Motor neuron (in vitro differentiated cells): ENCODE measurements at regions not wholly inside any gene's neighbourhood (a gene's known extent, or its start where the extent isn't known, plus 50 kb on each side); places are given as distances from the start of the nearest gene placed in this dataset.

Source experiments
- ATAC-seq, 8 experiments: fragments of 200-7000 bp; cut with Tn5 transposase; replicated peaks in 6 of 8; 2 replicates each; pipeline ENCODE4 v1.8.0; 2021; ENCODE audit warnings: mild to moderate bottlenecking in 8 of 8, moderate library complexity in 8 of 8
- H3K27ac ChIP-seq, 2 donors: fragments of 250-450 bp; sonication (Bioruptor Pico); 2 replicates each; pipeline ENCODE4 v1.9.0; 2021; ENCODE audit warnings: antibody characterized with exemption in 2 of 2, mild to moderate bottlenecking in 2 of 2, moderate library complexity in 1 of 2
- H3K4me1 ChIP-seq, 2 donors: fragments of 250-450 bp; sonication (Bioruptor Pico); replicated peaks in 1 of 2; 2 replicates each; pipeline ENCODE4 v1.6.1; 2021; ENCODE audit warnings: antibody characterized with exemption in 2 of 2, mild to moderate bottlenecking in 2 of 2, moderate library complexity in 1 of 2
- H3K4me3 ChIP-seq, 5 donors: fragments of 250-450 bp; sonication (Bioruptor Pico); 2 replicates each; pipeline ENCODE4 v1.9.0; 2021; ENCODE audit warnings: antibody characterized with exemption in 5 of 5, mild to moderate bottlenecking in 5 of 5, moderate library complexity in 4 of 5
- WGBS, 10 experiments: fragments of 450-650 bp; shearing (Covaris generic); methylation state at CpG; one replicate each; pipeline ENCODE4 v1.0.0; 2022; 5-methylcytosine and 5-hydroxymethylcytosine counted together
- in situ Hi-C, 9 experiments: fragments of 400-800 bp; cut with MboI; loops; one replicate each; pipeline ENCODE4 v1.15.0; 2021; ENCODE audit warnings: low sequenced_read_pairs in 9 of 9, low pct_unique_long_range_greater_than_20kb in 2 of 9; ENCODE audit not compliant: unreplicated experiment in 9 of 9

- WGBS, 10 experiments = 6 to 85% (median 30%) methylated on average over 1 to 4 of the region's 4 CpGs; no CpG with 5 or more reads in 1 of the 10 experiments
- no peak for ATAC-seq
- H3K4me1 ChIP-seq = no peaks in the 10 kb centered on the region
- H3K27ac ChIP-seq = no peak overlapping the region
- in situ Hi-C loops = loop anchor here in 1 of 9 experiments (25.0 kb wide), 1 partner anchor 90 kb away; no protein-coding TSS in a partner anchor
- no peak overlapping the region for H3K4me3 ChIP-seq
Observed at GRCh38 chr12:34526946-34527345, 504.6 kb downstream of the ALG10 start.

DNA sequence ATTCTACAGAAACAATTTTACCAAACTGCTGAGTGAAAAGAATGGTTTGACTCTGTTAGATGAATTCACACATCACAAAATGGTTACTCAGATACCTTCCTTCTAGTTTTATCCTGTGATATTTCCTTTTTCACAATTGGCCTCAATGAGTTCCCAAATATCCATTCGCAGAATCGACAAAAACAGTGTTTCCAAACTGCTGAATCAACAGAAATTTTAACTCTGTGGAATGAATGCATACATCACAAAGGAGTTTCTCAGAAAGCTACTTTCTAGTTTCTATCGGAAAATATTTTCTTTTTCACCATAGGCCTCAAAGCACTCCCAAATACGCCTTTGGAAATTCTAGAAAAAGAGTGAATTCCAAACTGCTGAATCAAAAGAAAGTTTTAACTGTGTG lies 525.0 kb downstream of the ALG10 start:
- no peaks in the 10 kb centered on the region for H3K4me1 ChIP-seq
- ATAC-seq = no peak
- in situ Hi-C loops = loop anchor here in 1 of 9 experiments (25.0 kb wide), 1 partner anchor 110 kb away; no protein-coding TSS in a partner anchor
- H3K4me3 ChIP-seq = no peak overlapping the region
- WGBS, 10 experiments = 40 to 83% (median 53%) methylated on average over 2 to 4 of the region's 4 CpGs
- H3K27ac ChIP-seq = no peak overlapping the region

DNA sequence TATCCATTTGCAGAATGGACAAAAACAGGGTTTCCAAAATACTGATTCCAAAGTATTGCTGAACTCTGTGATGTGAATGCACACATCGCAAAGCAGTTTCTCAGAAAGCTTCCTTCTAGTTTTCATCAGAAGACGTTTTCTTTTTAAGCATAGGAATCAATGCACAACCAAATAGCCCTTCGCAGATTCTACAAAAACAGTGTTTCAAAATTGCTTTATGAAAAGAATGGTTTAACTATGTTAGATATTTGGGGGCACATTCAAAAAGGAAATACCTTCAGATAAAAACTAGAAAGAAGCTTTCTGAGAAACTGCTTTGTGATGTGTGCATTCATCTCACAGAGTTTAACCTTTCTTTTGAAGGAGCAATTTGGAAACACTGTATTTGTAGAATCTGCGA lies 569.7 kb downstream of the ALG10 start:
- in situ Hi-C loops = no loop called here
- 11 to 84% (median 43%) methylated on average over 1 to 4 of the region's 4 CpGs for WGBS, 10 experiments
- H3K4me3 ChIP-seq = no peak overlapping the region
- ATAC-seq = no peak
- no peaks in the 10 kb centered on the region for H3K4me1 ChIP-seq
- no peak overlapping the region for H3K27ac ChIP-seq

DNA sequence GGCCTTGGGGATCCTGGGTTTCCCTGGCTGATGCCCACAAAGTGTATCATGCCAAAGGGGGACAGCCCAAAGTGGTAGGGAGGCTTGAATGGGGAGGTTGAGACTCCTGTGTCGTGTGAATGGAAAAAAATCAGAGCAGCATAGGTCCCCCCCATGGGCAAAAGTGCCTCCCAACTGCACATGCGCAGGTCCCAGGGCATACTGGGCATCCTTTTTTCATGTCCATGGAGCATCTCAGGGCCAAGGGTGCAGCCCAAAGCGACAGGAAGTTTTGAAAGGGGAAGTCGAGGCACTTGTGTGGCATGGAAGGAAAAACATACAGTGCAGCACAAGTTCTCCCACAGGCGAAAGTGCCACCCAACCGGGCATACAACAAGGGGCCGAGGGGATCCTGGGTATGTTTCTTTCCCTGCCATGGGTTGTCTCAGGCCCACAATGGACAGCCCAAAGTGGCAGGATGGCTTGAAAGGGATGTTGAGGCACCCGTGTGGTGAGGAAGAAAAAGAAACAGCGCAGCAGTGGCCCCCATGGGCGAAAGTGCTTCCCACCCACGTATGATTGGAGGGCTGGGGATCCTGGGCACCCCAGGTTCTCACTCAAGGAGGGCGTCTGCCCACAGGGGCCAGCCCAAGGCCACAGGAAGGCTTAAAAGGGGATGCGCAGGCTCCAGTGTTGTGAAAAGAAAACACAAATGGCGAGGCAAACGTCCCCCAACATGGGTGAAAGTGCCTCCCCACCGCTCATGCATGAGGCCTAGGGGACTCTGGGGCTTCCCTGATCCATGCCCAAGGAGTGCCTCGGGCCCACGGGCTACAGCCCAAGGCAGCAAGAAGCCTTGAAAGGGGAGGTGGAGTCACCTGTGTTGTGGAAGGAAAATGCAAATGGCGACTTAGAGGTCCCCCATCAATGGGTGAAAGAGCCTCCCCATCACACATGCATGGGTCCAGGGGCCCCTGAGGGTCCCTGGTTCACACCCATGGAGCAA lies 573.7 kb downstream of the ALG10 start:
- Histone ChIP-seq H3K4me1 (no peaks in the 10 kb centered on the region), H3K27ac (no peak overlapping the region), H3K4me3 (no peak overlapping the region)
- ATAC-seq = no peak
- in situ Hi-C loops = no loop called here
- 0 to 55% (median 40%) methylated on average over 1 to 7 of the region's 19 CpGs; no CpG with 5 or more reads in 1 of the 10 experiments for WGBS, 10 experiments

GRCh38 chr12:34597548-34598351 lies 575.5 kb downstream of the ALG10 start:
- 26 to 52% (median 40%) methylated on average over 2 to 13 of the region's 21 CpGs; no CpG with 5 or more reads in 3 of the 10 experiments for WGBS, 10 experiments
- Histone ChIP-seq H3K27ac (no peak overlapping the region), H3K4me3 (no peak overlapping the region), H3K4me1 (no peaks in the 10 kb centered on the region)
- in situ Hi-C loops = no loop called here
- ATAC-seq = no peak

DNA sequence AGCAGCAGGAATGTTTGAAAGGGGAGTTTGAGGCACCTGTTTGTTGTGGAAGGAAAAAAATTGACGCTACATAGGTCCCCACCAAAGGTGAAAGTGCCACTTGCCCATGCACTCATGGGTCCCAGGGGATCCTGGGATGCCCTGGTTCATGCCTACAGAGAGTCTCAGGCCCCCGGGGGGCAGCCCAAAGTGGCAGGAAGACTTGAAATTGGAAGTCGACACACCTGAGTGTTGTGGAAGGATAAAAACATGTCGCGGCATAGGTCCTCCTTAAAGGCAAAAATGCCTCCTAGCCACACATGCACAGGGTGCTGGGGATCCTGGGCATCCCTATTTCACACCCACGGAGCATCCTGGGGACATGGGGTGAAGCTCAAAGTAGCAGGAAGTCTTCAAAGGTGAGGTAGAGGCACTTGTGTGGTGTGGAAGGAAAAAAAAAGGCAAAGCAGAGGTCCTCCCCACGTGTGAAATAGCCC lies 576.1 kb downstream of the ALG10 start:
- in situ Hi-C loops = no loop called here
- no peak overlapping the region for H3K4me3 ChIP-seq
- no peak for ATAC-seq
- H3K4me1 ChIP-seq = no peaks in the 10 kb centered on the region
- 10 to 67% (median 47%) methylated on average over 1 to 7 of the region's 7 CpGs; no CpG with 5 or more reads in 2 of the 10 experiments for WGBS, 10 experiments
- H3K27ac ChIP-seq = no peak overlapping the region

- no peaks in the 10 kb centered on the region for H3K4me1 ChIP-seq
- no peak for ATAC-seq
- WGBS, 10 experiments = 12 to 74% (median 50%) methylated on average over 2 to 12 of the region's 18 CpGs; no CpG with 5 or more reads in 1 of the 10 experiments
- H3K4me3 ChIP-seq = no peak overlapping the region
- in situ Hi-C loops = no loop called here
- no peak overlapping the region for H3K27ac ChIP-seq
Observed at GRCh38 chr12:34598851-34599529, 576.7 kb downstream of the ALG10 start.

DNA sequence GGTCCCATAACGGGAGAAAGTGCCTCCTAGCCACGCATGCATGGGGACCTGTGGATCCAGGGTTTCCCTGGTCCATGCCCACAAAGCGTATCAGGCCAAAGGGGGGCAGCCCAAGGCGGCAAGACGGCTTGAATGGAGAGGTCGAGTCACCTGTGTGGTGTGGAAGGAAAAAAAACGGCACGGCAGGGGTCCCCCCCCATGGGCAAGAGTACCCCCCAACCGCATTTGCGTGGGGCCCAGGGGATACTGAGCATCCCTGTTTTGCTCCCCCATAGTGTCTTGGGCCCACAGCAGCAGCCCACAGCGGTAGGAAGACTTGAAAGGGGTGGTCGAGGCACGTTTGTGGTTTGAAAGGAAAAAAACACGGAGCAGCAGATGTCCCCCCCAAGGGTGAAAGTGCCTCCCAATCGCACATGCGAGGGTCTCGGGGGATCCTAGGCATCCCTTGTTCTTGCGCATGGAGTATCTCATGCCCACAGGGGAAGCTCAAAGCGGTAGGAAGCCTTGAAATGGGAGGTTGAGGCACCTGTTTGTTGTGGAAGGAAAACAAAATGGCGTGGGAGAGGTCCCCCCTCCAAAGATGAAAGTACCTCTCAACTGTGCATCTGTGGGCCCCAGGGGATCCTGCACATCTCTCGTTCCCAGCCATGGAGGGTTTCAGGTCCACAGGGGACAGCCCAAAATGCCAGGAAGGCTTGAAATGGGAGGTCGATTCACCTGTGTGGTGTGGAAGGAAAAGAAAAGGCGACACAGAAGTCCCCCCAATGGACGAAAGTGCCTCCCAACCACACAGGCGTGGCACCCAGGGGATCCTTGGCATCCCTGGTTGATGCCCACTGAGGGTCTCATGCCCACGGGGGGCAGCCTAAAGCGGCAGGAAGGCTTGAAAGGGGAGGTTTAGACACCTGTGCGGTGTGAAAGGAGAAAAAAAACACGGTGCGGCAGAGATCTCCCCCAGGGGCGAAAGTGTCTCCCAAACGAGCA lies 577.5 kb downstream of the ALG10 start:
- ATAC-seq = no peak
- in situ Hi-C loops = no loop called here
- Histone ChIP-seq H3K4me3 (no peak overlapping the region), H3K27ac (no peak overlapping the region), H3K4me1 (no peaks in the 10 kb centered on the region)
- WGBS, 10 experiments = 0 to 79% (median 43%) methylated on average over 4 to 22 of the region's 32 CpGs; no CpG with 5 or more reads in 2 of the 10 experiments

- in situ Hi-C loops = no loop called here
- no peak overlapping the region for H3K27ac ChIP-seq
- WGBS, 10 experiments = 15 to 76% (median 47%) methylated on average over 2 to 19 of the region's 35 CpGs; no CpG with 5 or more reads in 3 of the 10 experiments
Observed at GRCh38 chr12:34600592-34601462, 578.5 kb downstream of the ALG10 start.

GRCh38 chr12:34601689-34602088 lies 579.4 kb downstream of the ALG10 start:
- in situ Hi-C loops = no loop called here
- Histone ChIP-seq H3K4me3 (no peak overlapping the region), H3K27ac (no peak overlapping the region), H3K4me1 (no peaks in the 10 kb centered on the region)
- no peak for ATAC-seq
- 0 to 67% (median 30%) methylated on average over 1 to 9 of the region's 11 CpGs; no CpG with 5 or more reads in 3 of the 10 experiments for WGBS, 10 experiments

More at GRCh38 chr12:34600592-34601462, 578.5 kb downstream of the ALG10 start:
- ATAC-seq = no peak
- Histone ChIP-seq H3K4me3 (no peak overlapping the region), H3K4me1 (no peaks in the 10 kb centered on the region)
